HG02852 (cell line): ENCODE measurements at regions not wholly inside any gene's neighbourhood (a gene's known extent, or its start where the extent isn't known, plus 50 kb on each side); places are given as distances from the start of the nearest gene placed in this dataset.
"Not testable (repeated sequence)": the region's sequence is repeated elsewhere in the genome, so short reads cannot be mapped to it uniquely, and the experiment has no call there.

Experiments used
- ATAC-seq: cut with Tn5 transposase; IDR thresholded peaks from one replicate; pipeline ENCODE4 v1.9.1; 2021; ENCODE audit warnings: mild to moderate bottlenecking, moderate library complexity; ENCODE audit not compliant: unreplicated experiment

GRCh38 chr2:174697255-174697654 lies 67.0 kb downstream of the CHRNA1 start:
- peak; percentile 95 for ATAC-seq

DNA sequence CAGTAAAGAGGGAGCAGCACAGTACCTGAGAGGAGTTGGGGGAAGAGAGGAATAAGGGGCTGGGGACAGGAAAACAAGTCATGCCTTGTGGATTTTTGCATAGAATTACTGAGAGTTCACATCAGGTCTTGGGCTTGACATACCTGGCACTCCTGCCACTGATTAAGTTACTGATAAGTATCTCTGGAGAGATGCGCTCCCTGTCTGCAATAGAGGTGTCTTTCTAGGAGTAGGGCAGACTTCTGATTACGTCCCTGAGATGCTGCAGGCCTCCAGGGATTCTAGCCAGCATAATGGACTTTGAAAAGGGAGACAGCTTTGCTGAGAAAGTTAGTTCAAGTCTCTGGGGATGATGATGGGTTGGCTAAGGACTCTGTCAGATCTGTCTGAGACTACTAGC lies 69.4 kb downstream of the CHRNA1 start:
- no peak for ATAC-seq

DNA sequence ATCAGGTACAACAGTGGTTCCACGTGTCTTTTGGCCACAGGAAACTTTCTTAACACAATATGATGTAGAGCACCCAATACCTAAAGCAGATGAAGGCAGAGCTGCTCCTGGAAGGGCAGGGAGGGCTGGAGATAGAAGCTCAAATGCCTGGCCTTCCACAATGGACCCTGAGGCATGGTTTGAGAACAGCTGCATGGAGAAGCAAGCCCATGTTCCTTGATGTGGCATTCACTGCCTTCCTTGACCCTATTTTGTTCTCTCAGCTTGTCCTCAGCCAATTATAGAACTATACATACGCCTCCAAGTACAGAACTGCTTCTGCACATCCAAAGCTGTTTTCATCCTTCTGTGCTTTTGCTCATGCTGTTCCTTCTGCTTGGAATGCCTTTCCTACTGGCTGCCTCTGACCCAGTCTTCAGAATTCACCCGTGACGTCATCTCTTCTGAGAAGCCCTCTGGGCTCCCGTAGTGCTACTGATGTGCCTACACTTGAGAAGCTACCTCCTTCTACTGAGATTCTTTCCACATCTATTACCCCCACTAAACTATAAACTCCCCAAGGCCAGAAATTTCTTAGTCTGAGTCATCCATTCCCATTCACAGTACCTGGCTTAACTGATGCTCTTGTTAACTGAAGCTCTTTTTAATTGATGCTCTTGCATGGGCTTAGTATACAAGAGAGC lies 69.9 kb downstream of the CHRNA1 start:
- no peak for ATAC-seq

DNA sequence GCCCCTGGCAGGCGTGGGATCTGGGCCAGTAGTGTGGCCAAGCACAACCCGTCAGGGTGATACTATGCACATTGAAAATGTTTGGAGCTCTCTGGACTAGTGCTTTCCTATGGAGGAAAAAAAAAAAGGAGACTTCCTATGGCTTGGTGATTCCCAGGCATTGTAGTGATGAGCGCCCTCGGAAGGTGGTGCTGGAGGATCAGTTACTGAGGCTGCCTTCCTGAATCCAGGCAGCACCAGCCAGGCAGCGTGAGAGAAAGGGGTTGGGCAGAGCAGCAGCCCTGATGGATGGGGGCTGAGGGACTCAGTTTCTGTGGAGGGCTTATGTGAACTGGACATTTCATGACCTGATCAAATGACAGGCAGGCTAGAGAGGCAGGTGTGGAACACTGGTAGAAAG lies 70.9 kb downstream of the CHRNA1 start:
- no peak for ATAC-seq

GRCh38 chr2:174692256-174692919 lies 71.9 kb downstream of the CHRNA1 start:
- ATAC-seq = no peak

GRCh38 chr2:174691201-174691779 lies 73.0 kb downstream of the CHRNA1 start:
- ATAC-seq = no peak

DNA sequence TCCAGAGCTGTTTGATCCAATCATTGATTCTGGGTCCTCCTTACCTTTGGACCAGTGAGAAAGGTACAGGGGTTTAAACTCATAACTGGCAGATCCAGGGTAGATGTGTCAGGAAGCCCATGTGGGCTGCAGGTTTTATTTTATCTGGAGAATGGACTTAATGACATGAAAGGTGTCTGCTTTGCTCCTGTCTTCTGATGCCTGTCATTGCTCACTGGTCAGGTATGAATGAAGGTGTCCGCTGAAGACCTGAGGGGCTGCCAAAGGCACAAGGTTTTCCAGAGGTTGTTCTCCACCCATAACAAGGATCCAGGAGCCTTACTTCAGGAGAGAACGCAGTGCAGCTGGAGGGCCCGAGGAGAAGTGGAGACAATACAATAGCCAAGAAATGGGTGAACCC lies 74.2 kb downstream of the CHRNA1 start:
- no peak for ATAC-seq

DNA sequence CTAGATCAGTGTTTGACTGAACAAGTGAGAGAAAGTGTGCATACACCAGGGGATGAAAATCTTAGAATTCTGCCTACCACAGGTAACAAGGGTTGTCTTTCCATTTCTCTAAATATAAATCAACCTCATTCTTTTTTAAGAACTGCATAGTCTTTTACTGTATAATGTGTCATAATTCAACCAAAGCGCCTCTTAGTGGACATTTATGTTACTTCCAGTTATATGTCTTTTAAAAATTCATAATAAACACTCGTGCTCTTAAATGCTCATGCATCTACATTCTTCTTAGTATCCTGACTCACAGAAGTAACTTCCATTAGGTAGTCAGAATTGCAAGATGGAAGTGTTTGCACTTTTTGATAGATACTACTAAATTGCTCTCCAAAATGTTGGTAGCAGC lies 76.2 kb downstream of the CHRNA1 start:
- no peak for ATAC-seq

DNA sequence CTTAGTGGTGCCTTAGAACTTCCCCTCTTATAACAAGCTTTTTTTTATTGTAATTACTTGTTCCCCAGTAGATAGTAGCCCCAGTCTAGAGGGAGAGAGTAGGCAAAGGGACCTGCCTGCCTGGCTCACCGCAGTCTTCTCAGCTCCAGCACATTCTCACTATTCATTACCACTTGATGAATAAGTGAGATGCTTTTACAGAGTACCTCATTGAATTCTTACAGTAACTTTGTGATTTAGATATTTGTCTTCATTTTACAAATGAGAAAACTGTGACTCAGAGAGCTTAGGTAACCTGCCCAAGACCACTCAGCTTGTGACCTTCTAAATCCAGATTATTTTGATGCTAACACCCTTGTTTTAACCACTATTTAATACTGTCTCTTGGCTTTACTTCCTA lies 77.8 kb downstream of the CHRNA1 start:
- ATAC-seq = no peak

GRCh38 chr2:174683392-174683759 lies 80.9 kb downstream of the CHRNA1 start:
- ATAC-seq = no peak

- peak; percentile 59 for ATAC-seq
Measured at GRCh38 chr2:174682578-174683391, 81.5 kb downstream of the CHRNA1 start.

GRCh38 chr2:174682007-174682577 lies 82.2 kb downstream of the CHRNA1 start:
- ATAC-seq = peak; percentile 43

DNA sequence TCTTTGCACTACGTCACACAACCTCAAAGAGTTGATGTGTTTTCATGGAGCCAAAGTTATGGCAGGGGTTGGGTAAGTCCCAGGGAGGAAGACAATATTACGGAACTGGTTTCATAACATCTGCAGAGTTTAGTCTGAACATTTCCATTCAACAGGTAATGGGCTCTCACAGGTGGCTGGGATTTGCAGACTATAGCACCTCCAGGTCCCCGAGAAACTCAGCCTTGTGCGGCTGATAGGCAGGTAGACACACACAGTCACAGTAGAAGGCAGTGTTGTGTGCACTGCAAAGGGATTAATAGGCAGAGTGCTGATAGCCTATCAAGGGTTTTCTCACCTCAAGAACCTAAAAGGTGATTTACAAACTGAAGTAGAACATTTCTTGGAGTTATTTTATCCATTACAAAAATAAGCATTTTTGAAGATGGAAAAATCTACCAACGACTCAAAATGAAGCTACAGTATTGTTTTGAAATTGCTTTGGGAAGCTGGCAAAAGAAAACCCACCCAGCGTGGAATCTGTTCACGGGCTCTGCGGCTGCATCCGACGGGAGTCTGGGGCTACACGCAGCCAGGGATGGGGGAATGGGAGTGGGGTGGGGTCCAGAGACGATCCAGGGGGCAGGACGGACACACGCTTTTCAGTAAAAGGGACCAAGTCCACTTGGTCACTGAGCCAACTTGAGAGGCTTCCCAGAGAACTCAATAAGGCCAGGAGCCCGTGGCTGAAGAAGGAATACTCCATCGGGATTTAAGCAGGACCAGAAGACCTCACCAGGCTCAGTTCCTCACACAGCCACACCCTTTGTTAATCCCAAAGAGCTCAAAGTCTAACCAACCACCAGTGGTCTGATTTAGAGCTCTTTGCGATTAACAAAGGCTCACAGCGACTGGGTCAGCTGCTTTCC lies 82.9 kb downstream of the CHRNA1 start:
- ATAC-seq = peak; percentile 7

DNA sequence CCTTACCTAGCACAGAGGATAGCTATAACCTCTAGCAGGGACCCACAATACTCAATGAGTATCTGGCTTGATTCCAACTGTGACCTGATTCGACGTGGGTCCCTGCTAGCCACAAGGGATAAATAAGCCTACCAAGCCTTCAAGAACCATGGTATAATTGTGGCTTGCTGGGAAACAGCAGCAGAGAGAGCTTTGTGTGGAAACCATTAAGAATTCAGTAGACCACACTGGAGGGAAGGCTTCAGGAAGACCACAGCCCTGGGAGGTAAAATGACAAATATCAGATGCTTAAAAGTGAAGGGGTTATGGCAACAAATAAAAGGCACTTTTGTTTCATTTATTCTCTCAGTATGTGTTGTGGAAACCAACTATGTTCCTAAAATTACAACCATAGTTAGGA lies 82.6 kb upstream of the WIPF1 start:
- no peak for ATAC-seq

DNA sequence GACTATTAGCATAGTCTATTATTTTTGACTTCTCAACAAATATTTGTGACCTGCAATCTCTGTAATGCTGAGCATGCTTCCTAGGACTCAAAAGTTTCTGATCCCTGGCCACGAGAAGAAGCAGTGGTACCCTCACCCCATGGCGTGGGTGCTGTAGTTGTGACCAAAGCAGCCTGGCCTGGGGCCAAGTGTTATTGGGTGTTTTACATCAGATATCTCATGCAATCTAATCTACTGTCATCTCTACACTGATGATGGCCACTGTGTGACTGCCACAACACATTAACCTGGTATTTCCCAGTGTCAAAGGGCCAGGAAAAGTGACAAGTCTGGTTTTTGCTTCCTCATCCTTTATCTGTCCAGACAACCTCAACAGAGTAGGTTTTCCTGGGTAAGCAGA lies 80.8 kb upstream of the WIPF1 start:
- no peak for ATAC-seq

DNA sequence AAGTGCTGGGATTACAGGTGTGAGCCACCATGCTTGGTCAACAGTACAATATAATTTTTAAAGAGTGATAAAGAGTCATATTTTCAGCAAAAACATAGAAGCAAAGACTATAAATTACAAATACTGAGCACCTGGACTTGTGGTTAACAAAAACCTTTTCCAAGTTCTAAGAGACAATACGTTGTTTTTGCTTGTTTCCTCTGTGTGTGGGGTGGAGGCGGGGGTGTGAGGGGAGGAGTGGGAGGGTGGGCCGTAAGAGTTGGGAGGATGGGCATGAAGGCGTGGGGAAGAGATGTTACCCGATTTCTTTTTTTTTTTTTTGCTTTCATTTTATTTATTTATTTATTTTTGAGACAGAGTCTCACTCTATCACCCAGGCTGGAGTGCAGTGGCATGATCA lies 78.0 kb upstream of the WIPF1 start:
- no peak for ATAC-seq

DNA sequence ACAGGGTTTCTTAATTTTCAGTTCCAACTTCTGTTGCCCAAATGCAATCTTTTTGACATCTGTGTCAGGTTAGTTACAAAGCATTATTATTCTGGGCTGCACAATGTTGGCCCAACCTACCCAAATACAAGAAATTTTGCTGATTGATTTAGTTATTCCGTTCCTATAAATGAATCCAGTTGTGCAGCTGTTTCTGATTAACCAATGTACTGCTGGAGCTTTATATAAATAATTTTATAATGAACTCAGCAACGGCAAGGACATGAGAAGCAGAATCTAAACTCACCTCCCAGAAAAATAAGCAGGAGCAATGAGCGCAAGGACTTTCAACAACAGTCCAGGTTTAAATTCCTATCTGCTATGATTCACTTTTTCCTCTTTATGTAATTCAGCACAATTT lies 76.3 kb upstream of the WIPF1 start:
- no peak for ATAC-seq

GRCh38 chr2:174673440-174673839 lies 75.8 kb upstream of the WIPF1 start:
- no peak for ATAC-seq

GRCh38 chr2:174671532-174671931 lies 73.9 kb upstream of the WIPF1 start:
- ATAC-seq = not testable (repeated sequence)

DNA sequence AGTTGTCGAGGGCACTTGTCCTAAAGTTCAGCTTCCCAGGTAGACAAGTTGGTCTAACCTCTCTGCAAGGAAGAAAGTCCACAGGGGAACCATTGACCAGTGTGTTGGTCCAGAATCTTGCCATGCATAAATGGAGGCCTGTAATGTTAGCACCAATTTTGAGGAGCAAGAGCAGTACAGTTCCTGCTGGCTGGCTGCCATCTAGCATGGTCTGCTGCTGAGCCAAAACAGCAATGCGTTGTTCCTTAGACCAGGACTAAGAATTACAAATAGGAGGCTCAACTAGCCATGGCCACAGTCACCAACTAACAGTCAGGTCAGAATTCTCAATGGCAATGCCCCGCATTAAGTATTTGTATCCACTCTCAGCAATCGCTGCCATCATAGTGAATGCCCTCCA lies 72.8 kb upstream of the WIPF1 start:
- no peak for ATAC-seq
